Effector CD8-positive, alpha-beta T cell (primary cell): ENCODE measurements at regions not wholly inside any gene's neighbourhood (a gene's known extent, or its start where the extent isn't known, plus 50 kb on each side); places are given as distances from the start of the nearest gene placed in this dataset.

ENCODE experiments used
- DNase-seq: peaks from one replicate; lab custom pipeline; 2025; lab: John Stamatoyannopoulos, UW

DNA sequence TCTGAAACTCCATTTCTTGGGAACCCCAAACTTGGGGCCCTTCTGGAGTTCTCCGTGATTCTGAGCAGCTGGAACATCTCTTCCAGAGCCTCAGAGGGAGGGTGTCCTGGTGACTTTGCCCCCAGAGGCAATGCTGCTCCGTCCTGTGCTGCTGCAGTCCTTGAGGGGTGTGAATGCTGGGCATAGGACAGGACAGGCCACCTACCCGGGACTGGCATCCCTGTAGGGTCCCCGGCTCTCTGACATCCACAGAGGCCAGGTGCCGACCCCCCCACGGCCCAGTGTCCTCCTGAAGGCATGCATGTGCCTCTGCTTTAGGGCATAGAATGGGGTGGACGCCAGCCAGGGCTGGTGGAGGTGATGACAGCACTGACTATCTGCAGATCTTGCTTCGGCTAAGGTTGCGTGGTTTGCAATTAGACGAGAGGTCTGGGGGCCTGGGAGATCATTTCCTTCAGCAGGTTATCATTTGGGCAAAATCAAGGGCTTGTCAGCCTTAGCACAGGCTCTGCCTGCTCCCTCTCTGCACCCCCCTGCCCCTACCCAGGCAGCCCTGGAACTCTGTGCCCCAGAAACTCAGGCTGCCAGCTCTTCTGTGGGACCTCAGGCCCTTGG is 136.9 kb upstream of the GPR26 start:
- no peak for DNase-seq

GRCh38 chr10:123530166-123530870 is 135.8 kb upstream of the GPR26 start:
- no peak for DNase-seq

GRCh38 chr10:123535386-123535785 is 130.8 kb upstream of the GPR26 start:
- no peak for DNase-seq

DNA sequence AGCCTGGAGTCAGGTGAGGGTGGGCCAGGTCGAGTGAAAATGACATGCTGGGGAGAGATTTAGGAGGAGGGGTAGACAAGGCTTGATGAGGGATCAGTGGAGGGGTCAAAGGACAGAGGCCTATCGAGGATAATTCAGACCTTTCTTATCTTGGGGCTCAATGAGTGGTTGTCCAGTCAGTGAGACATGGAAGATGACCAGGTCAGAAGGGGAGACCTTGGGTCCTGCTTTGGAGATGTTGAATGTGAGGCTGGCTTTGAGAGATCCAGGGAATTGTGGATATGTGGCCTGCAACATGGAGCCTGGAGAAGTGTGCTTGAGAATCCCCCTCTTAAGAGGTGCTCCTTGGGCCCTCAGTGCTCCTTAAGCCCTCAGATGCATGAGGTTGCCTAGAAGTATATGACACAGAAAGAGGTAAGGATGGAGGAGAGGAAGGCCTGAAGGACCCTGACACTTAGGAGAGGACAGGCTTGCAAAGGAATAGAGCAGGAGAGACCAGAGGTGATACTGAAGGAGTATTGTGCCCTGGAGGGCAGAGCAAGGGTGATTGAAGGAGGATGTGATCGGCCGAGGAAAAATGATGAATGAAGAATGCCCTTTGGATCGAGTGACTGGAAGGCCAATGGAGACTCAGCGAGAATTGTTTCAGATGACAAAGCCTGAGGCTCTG is 129.8 kb upstream of the GPR26 start:
- no peak for DNase-seq

- no peak for DNase-seq
Measured at GRCh38 chr10:123537188-123537961, 128.8 kb upstream of the GPR26 start.

DNA sequence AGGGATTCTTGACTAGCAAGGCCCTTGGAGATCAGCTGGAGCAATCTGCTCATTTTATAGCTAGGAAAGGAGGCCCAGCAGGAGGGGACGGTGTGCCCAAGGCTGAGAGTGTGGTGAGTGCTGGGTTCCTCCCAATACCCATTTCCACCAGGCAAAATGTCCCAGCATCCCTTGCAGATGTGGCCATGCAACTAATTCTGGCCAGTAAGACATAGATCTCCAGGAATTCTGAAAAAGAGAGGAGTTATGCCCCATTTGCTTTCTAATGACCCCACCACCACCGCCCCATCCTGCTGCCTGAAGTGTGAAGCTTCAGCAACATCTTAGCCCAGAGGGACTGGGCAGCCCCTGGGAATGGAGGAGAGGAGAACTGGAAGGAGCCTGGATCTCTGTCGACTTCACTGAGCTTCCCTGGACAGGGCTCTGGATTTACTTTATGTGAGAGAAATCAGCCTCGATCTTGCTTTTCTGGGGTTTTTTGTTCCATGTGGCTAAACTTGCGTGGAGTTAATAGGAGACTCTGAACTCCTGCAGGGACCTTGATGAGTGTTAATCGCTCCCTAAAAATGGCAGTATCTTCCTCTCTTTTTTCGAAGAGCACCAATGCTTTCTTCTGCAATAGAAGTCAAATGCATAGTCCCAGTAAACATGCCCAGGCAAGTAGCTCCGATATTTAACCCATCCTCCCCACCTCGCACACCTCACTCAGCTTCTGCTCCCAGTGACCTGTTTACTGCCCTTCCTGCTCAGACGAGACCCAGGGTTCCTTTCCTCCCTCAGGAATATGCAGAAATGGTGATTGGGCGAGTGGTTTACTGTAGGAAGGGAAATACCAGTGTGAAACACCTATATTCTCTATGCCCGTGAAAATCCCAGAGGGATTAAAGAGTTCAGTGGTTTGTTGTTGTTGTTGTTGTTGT is 127.5 kb upstream of the GPR26 start:
- no peak for DNase-seq

DNA sequence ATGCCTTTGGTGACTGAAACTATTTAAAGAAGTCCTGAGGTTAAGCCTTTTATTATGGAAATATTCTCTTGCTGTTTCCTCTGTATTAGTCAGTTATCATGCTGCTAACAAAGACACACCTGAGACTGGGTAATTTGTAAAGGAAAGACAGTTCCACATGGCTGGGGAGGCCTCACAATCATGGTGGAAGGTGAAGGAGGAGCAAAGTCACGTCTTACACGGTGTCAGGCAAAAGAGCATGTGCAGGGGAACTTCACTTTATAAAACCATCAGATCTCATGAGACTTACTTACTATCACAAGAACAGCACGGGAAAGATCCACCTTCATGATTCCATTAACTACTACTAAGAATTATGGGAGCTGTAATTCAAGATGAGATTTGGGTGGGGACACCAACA is 121.2 kb upstream of the GPR26 start:
- DNase-seq, result no peak

DNA sequence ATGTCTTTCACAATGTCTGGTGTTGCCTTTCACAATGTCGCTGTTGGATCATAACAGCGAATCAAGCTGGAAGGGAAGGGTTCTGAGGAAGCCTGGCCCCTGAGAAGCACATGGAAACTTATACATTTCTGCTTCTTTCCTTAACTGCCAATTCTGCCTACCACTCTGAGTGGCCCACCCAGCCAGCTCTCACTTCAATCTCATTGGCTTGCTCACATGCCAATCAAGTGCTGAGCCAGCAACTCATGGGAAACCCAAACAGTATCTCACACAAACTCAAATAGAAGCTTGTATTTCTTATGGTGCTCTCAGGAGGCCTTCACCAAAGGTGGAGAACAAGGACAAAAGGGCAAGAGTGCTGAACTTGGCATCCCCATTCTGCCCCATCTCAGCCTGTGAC is 117.4 kb upstream of the GPR26 start:
- DNase-seq, result no peak

GRCh38 chr10:123549761-123550454 is 116.2 kb upstream of the GPR26 start:
- no peak for DNase-seq

- no peak for DNase-seq
Measured at GRCh38 chr10:123550675-123551096, 115.5 kb upstream of the GPR26 start.

DNA sequence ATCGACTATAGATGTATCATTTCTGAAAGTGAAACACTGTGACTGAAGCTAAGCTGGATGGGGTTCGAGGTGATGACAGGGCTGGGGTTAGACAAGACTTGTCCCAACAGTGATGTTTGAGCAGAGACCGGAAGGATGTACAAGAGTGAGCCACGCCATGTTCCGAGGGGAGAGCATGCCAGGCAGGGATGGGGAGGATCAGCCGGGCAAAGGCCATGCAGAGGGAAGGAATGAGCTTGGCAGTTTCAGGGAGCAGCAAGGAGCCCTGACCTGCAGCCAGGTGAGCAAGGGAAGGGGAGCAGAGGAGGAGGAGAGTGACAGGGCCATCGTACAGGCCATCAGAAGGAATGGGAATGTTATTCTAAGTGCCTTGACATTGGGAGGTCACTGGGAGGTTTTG is 114.9 kb upstream of the GPR26 start:
- DNase-seq, result no peak

GRCh38 chr10:123552760-123553554 is 113.2 kb upstream of the GPR26 start:
- no peak for DNase-seq

- DNase-seq, result no peak
Measured at GRCh38 chr10:123553810-123554430, 112.2 kb upstream of the GPR26 start.

DNA sequence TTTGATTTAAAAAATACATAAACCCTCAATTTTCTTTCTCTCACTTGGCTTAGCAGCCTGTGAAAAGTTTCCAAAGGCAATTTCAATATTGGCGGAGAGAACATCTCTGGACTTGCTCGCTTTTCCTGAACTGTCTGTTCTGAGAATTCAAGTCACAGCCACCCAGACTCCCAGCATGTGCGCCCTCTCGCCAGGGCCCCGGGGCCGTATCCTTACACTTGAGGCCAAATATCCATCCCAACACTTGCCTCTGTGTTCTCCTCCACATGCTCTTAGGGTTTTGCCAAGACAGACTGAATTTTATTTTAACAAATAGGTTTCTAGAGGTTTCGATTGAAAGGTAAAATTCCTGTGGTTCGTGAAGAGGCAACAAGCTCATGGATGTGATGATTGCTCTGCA is 111.5 kb upstream of the GPR26 start:
- no peak for DNase-seq

GRCh38 chr10:123555616-123556015 is 110.5 kb upstream of the GPR26 start:
- DNase-seq, result no peak

DNA sequence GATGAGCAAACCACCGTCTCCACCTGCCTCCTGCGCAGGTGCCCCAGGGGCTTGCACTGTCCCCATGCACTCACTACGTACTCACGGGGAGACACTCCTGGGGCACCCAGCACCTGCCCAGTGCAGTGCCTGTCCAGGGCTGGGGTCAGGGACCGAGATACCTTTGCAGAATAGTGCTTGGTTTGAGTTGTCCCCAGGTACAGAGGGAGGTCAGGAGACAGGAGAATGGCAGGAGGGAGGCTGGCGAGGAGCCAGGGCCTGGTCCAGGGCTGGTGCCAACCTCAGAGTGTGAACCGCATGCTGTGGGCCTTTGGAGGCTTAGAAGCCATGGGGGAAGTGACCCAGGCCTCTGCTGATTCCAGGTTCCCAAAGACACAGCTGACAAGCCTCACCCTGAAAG is 110.1 kb upstream of the GPR26 start:
- no peak for DNase-seq

DNA sequence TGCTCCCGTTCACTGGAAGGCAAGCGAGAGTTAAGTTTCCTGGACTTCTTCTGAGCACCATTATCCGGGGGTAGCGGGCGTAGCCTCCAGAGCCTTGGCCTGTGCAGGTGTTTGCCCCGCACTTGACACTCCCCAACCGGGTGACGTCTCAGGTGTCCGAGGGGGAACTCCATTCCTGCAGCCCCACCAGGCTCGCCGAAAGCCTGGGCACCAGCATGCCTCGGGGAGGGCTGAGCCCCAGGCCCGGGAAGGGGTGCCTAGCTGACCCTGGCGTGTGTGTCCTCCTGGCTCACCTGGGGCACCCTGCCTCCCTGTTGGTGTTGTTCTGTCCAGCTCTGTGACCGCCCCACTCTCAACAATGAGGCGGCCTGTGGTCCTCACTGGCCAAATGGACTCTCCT is 109.4 kb upstream of the GPR26 start:
- DNase-seq, result no peak

- DNase-seq, result no peak
Measured at GRCh38 chr10:123557366-123558108, 108.6 kb upstream of the GPR26 start.

GRCh38 chr10:123558651-123559050 is 107.5 kb upstream of the GPR26 start:
- DNase-seq, result no peak
